Astrocyte of the spinal cord (primary cell): ENCODE measurements at regions not wholly inside any gene's neighbourhood (a gene's known extent, or its start where the extent isn't known, plus 50 kb on each side); places are given as distances from the start of the nearest gene placed in this dataset.
A peak's percentile ranks its signal among the peaks of the same experiment; 100 is the strongest.
"Not testable (repeated sequence)": the region's sequence is repeated elsewhere in the genome, so short reads cannot be mapped to it uniquely, and the experiment has no call there.

Source experiments
- DNase-seq: peaks from one replicate; pipeline ENCODE4 v3.0.0; 2011; ENCODE audit warnings: low read depth, low spot score
- H3K4me3 ChIP-seq: 2 replicates; pipeline ENCODE4 v1.5.1; 2011; ENCODE audit warnings: low read depth, mild to moderate bottlenecking, low read length, moderate library complexity
- CTCF ChIP-seq: IDR thresholded peaks from 2 replicates; pipeline ENCODE4 v1.5.1; 2012; ENCODE audit warnings: low read depth, mild to moderate bottlenecking, low read length, inconsistent platforms
- in situ Hi-C: cut with HindIII; loops from 2 replicates; pipeline ENCODE4 v1.10.0; 2017; ENCODE audit warnings: low sequenced_read_pairs

- TF ChIP-seq CTCF: no peak
- in situ Hi-C loops: no loop called here
- H3K4me3 ChIP-seq: no peak overlapping the region
- DNase-seq: no peak
These were observed 1181.6 kb upstream of the SORCS1 start for GRCh38 chr10:108346066-108346465.

- in situ Hi-C loops: no loop called here
- DNase-seq: no peak
- no peak for TF ChIP-seq CTCF
These were observed 1173.6 kb upstream of the SORCS1 start for GRCh38 chr10:108338146-108338545.

GRCh38 chr10:108336836-108337235 lies 1172.3 kb upstream of the SORCS1 start:
- no peak for TF ChIP-seq CTCF
- in situ Hi-C loops: no loop called here
- H3K4me3 ChIP-seq: no peak overlapping the region
- DNase-seq: no peak

More at GRCh38 chr10:108338146-108338545, 1173.6 kb upstream of the SORCS1 start:
- no peak overlapping the region for H3K4me3 ChIP-seq

- H3K4me3 ChIP-seq: no peak overlapping the region
- in situ Hi-C loops: no loop called here
- no peak for TF ChIP-seq CTCF
- peak; percentile 7 for DNase-seq
These were observed 1163.2 kb upstream of the SORCS1 start for GRCh38 chr10:108327706-108328105.

- no peak for TF ChIP-seq CTCF
- no peak for DNase-seq
- in situ Hi-C loops: no loop called here
- no peak overlapping the region for H3K4me3 ChIP-seq
These were observed 1158.8 kb upstream of the SORCS1 start for GRCh38 chr10:108323274-108323798.

GRCh38 chr10:108319434-108320222 lies 1155.1 kb upstream of the SORCS1 start:
- in situ Hi-C loops: no loop called here

GRCh38 chr10:108315636-108316035 lies 1151.1 kb upstream of the SORCS1 start:
- in situ Hi-C loops, H3K4me3 ChIP-seq, DNase-seq: not testable (repeated sequence)

More at GRCh38 chr10:108319434-108320222, 1155.1 kb upstream of the SORCS1 start:
- H3K4me3 ChIP-seq: no peak overlapping the region
- no peak for DNase-seq
- no peak for TF ChIP-seq CTCF
